MM.1S (cell line): ENCODE measurements at regions not wholly inside any gene's neighbourhood (a gene's known extent, or its start where the extent isn't known, plus 50 kb on each side); places are given as distances from the start of the nearest gene placed in this dataset.

Experiments used
- DNase-seq: peaks from one replicate; pipeline ENCODE4 v3.0.0-alpha.2; 2015
- H2AFZ ChIP-seq: fragments of 300-600 bp; sonication (generic); 2 replicates; pipeline ENCODE4 v1.6.0; 2016; ENCODE audit warnings: antibody characterized with exemption, low read length
- H3F3A ChIP-seq: fragments of 300-600 bp; sonication (generic); 2 replicates; pipeline ENCODE4 v1.6.1; 2016; ENCODE audit warnings: mild to moderate bottlenecking, antibody characterized with exemption, low read length, moderate library complexity, mixed read lengths; ENCODE audit not compliant: insufficient read depth
- H3K27ac ChIP-seq: fragments of 300-600 bp; sonication (generic); 2 replicates; pipeline ENCODE4 v1.5.1; 2016; ENCODE audit warnings: mild to moderate bottlenecking, low read length
- H3K27me3 ChIP-seq: fragments of 300-600 bp; sonication (generic); replicated peaks from 2 replicates; pipeline ENCODE4 v1.6.0; 2016; ENCODE audit warnings: low read length; ENCODE audit not compliant: insufficient read depth
- H3K36me3 ChIP-seq: fragments of 300-600 bp; sonication (generic); replicated peaks from 2 replicates; pipeline ENCODE4 v1.6.1; 2016; ENCODE audit warnings: mild to moderate bottlenecking, low read length, mixed read lengths; ENCODE audit not compliant: insufficient read depth
- H3K4me1 ChIP-seq: fragments of 300-600 bp; sonication (generic); 2 replicates; pipeline ENCODE4 v1.6.1; 2016; ENCODE audit warnings: low read length, mixed read lengths
- H3K4me2 ChIP-seq: fragments of 300-600 bp; sonication (generic); 2 replicates; pipeline ENCODE4 v1.6.0; 2016; ENCODE audit warnings: low read depth, low read length
- H3K4me3 ChIP-seq: fragments of 300-600 bp; sonication (generic); 2 replicates; pipeline ENCODE4 v1.5.1; 2016; ENCODE audit warnings: low read length, mixed read lengths
- H3K79me2 ChIP-seq: fragments of 300-600 bp; sonication (generic); 2 replicates; pipeline ENCODE4 v1.6.1; 2016; ENCODE audit warnings: mixed run types, low read length, mixed read lengths
- H3K9ac ChIP-seq: fragments of 300-600 bp; sonication (generic); 2 replicates; pipeline ENCODE4 v1.6.1; 2016; ENCODE audit warnings: low read length, mixed read lengths
- H3K9me2 ChIP-seq: fragments of 300-600 bp; sonication (generic); replicated peaks from 2 replicates; pipeline ENCODE4 v1.6.1; 2016; ENCODE audit warnings: mild to moderate bottlenecking, low read length, mixed read lengths; ENCODE audit not compliant: insufficient read depth
- H3K9me3 ChIP-seq: fragments of 300-600 bp; sonication (generic); replicated peaks from 2 replicates; pipeline ENCODE4 v1.6.1; 2016; ENCODE audit warnings: mild to moderate bottlenecking, low read length, mixed read lengths; ENCODE audit not compliant: insufficient read depth
- H4K20me1 ChIP-seq: fragments of 300-600 bp; sonication (generic); 2 replicates; pipeline ENCODE4 v1.6.1; 2016; ENCODE audit warnings: mild to moderate bottlenecking, low read length, moderate library complexity, mixed read lengths; ENCODE audit not compliant: insufficient read depth
- CTCF ChIP-seq: fragments of 300-600 bp; sonication (generic); IDR thresholded peaks from 2 replicates; pipeline ENCODE4 v1.5.1; 2016; ENCODE audit warnings: antibody characterized with exemption, low read length, mixed read lengths
- EZH2 ChIP-seq: fragments of 300-600 bp; sonication (generic); optimal IDR thresholded peaks from 2 replicates; pipeline ENCODE3; 2017; ENCODE audit warnings: low read depth, mild to moderate bottlenecking, antibody characterized with exemption, low read length, mixed read lengths
- EZH2phosphoT487 ChIP-seq: fragments of 300-600 bp; sonication (generic); IDR thresholded peaks from 2 replicates; pipeline ENCODE4 v1.6.1; 2018; ENCODE audit warnings: antibody characterized with exemption, low read length

- H3K27me3 ChIP-seq: no peaks in the 10 kb centered on the region
- H3K79me2 ChIP-seq: no peaks in the 10 kb centered on the region
- no peak overlapping the region for H3K27ac ChIP-seq
- no peaks in the 10 kb centered on the region for H3F3A ChIP-seq
- no peak overlapping the region for H2AFZ ChIP-seq
- no peaks in the 10 kb centered on the region for H3K9me2 ChIP-seq
- H3K9me3 ChIP-seq: no peaks in the 10 kb centered on the region
- TF ChIP-seq EZH2 (no peak), EZH2phosphoT487 (no peak), CTCF (no peak)
- H3K4me2 ChIP-seq: no peak overlapping the region
- no peak overlapping the region for H3K4me3 ChIP-seq
- no peaks in the 10 kb centered on the region for H4K20me1 ChIP-seq
- DNase-seq: no peak
- no peaks in the 10 kb centered on the region for H3K36me3 ChIP-seq
- no peaks in the 10 kb centered on the region for H3K4me1 ChIP-seq
- H3K9ac ChIP-seq: no peak overlapping the region
Observed at GRCh38 chr5:3401635-3402034, 194.0 kb upstream of the IRX1 start.

GRCh38 chr5:3400659-3401058 lies 195.0 kb upstream of the IRX1 start:
- no peak overlapping the region for H3K27ac ChIP-seq
- H3K4me2 ChIP-seq: no peak overlapping the region
- H3K4me3 ChIP-seq: no peak overlapping the region
- H3K27me3 ChIP-seq: no peaks in the 10 kb centered on the region
- no peaks in the 10 kb centered on the region for H3F3A ChIP-seq
- H4K20me1 ChIP-seq: no peaks in the 10 kb centered on the region
- H3K9me3 ChIP-seq: no peaks in the 10 kb centered on the region
- DNase-seq: no peak
- H3K9me2 ChIP-seq: no peaks in the 10 kb centered on the region
- no peaks in the 10 kb centered on the region for H3K36me3 ChIP-seq
- H3K4me1 ChIP-seq: no peaks in the 10 kb centered on the region
- H3K79me2 ChIP-seq: no peaks in the 10 kb centered on the region
- no peak overlapping the region for H2AFZ ChIP-seq
- TF ChIP-seq EZH2phosphoT487 (no peak), CTCF (no peak)
- no peak overlapping the region for H3K9ac ChIP-seq

GRCh38 chr5:3394891-3395599 lies 200.6 kb upstream of the IRX1 start:
- peak overlapping the region; percentile 37; the same call in 1 of the 2 replicates for H3K27ac ChIP-seq
- H3K9me2 ChIP-seq: no peaks in the 10 kb centered on the region
- H3F3A ChIP-seq: no peaks in the 10 kb centered on the region
- peak; percentile 62 for DNase-seq
- H3K4me3 ChIP-seq: no peak overlapping the region
- H2AFZ ChIP-seq: 0 out of 2 replicates have a peak overlapping the region, but pooled peaks have one; percentile 1
- no peak overlapping the region for H3K9ac ChIP-seq
- no peaks in the 10 kb centered on the region for H3K36me3 ChIP-seq
- no peaks in the 10 kb centered on the region for H3K27me3 ChIP-seq
- peak overlapping the region; percentile 19; the same call in 1 of the 2 replicates for H3K4me2 ChIP-seq
- no peaks in the 10 kb centered on the region for H3K79me2 ChIP-seq
- TF ChIP-seq EZH2phosphoT487: no peak
- no peak for TF ChIP-seq EZH2
- TF ChIP-seq CTCF: no peak
- no peaks in the 10 kb centered on the region for H3K4me1 ChIP-seq
- H4K20me1 ChIP-seq: no peaks in the 10 kb centered on the region
- no peaks in the 10 kb centered on the region for H3K9me3 ChIP-seq
